SK-N-MC (cell line): ENCODE measurements at regions not wholly inside any gene's neighbourhood (a gene's known extent, or its start where the extent isn't known, plus 50 kb on each side); places are given as distances from the start of the nearest gene placed in this dataset.

ENCODE experiments used
- EZH2 ChIP-seq: fragments of 200-600 bp; sonication (generic); IDR thresholded peaks from one replicate; pipeline ENCODE4 v1.6.1; 2017; ENCODE audit warnings: antibody characterized with exemption
- FOXP2 ChIP-seq: optimal IDR thresholded peaks from 2 replicates; pipeline ENCODE3; 2011; ENCODE audit warnings: mild to moderate bottlenecking, moderate library complexity; ENCODE audit not compliant: insufficient read depth; ENCODE audit errors: extremely low read length, control extremely low read depth
- POLR2AphosphoS5 ChIP-seq: IDR thresholded peaks from 2 replicates; pipeline ENCODE4 v1.6.1; 2012; ENCODE audit warnings: mild to moderate bottlenecking, low read depth, low read length, borderline replicate concordance

DNA sequence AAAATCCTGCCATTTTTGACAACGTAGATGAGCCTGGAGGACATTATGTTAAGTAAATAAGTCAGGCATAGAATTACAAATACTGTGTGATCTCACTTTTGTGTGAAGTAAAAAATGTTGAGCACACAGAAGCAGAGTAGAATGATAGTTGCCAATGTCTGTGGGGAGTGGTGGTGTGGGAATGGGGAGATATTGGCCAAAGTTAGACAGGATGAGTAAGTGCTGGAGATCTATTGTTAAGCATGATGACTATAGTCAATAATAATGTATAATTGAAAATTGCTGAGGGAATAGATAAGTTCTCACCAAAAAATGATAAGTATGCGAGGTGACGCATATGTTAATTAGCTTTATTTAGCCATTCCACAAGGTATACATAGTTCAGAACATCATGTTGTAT, 92.0 kb downstream of the GPR85 start:
- TF ChIP-seq EZH2 = no peak
- no peak for TF ChIP-seq POLR2AphosphoS5
- TF ChIP-seq FOXP2 = no peak
